Right kidney (tissue), 1 donor: ENCODE measurements at regions not wholly inside any gene's neighbourhood (a gene's known extent, or its start where the extent isn't known, plus 50 kb on each side); places are given as distances from the start of the nearest gene placed in this dataset.
"Not testable (repeated sequence)": the region's sequence is repeated elsewhere in the genome, so short reads cannot be mapped to it uniquely, and the experiment has no call there.

Experiments
- DNase-seq: peaks from one replicate; pipeline ENCODE4 v3.0.0-alpha.2; 2016

GRCh38 chr1:234791615-234792014 is 181.6 kb upstream of the IRF2BP2 start:
- DNase-seq = not testable (repeated sequence)

- DNase-seq = not testable (repeated sequence)
Observed at GRCh38 chr1:234790333-234790732, 180.4 kb upstream of the IRF2BP2 start.

GRCh38 chr1:234787011-234787584 is 177.1 kb upstream of the IRF2BP2 start:
- DNase-seq = not testable (repeated sequence)

GRCh38 chr1:234785922-234786321 is 175.9 kb upstream of the IRF2BP2 start:
- DNase-seq = not testable (repeated sequence)

GRCh38 chr1:234785471-234785919 is 175.5 kb upstream of the IRF2BP2 start:
- DNase-seq = not testable (repeated sequence)

- DNase-seq = not testable (repeated sequence)
Observed at GRCh38 chr1:234784108-234784507, 174.1 kb upstream of the IRF2BP2 start.

GRCh38 chr1:234782791-234783190 is 172.8 kb upstream of the IRF2BP2 start:
- DNase-seq = no peak

GRCh38 chr1:234782105-234782751 is 172.2 kb upstream of the IRF2BP2 start:
- no peak for DNase-seq

- DNase-seq = no peak
Observed at GRCh38 chr1:234781241-234782065, 171.5 kb upstream of the IRF2BP2 start.

GRCh38 chr1:234780531-234781162 is 170.7 kb upstream of the IRF2BP2 start:
- DNase-seq = no peak

GRCh38 chr1:234780112-234780511 is 170.1 kb upstream of the IRF2BP2 start:
- no peak for DNase-seq

- not testable (repeated sequence) for DNase-seq
Observed at GRCh38 chr1:234779600-234779999, 169.6 kb upstream of the IRF2BP2 start.

GRCh38 chr1:234779160-234779538 is 169.2 kb upstream of the IRF2BP2 start:
- no peak for DNase-seq

- peak; percentile 24 for DNase-seq
Observed at GRCh38 chr1:234778221-234779159, 168.5 kb upstream of the IRF2BP2 start.

GRCh38 chr1:234777856-234778220 is 167.9 kb upstream of the IRF2BP2 start:
- no peak for DNase-seq

- DNase-seq = no peak
Observed at GRCh38 chr1:234776876-234777855, 167.2 kb upstream of the IRF2BP2 start.

- peak; percentile 34 for DNase-seq
Observed at GRCh38 chr1:234776256-234776875, 166.4 kb upstream of the IRF2BP2 start.

- DNase-seq = no peak
Observed at GRCh38 chr1:234775477-234776246, 165.7 kb upstream of the IRF2BP2 start.

GRCh38 chr1:234774971-234775370 is 165.0 kb upstream of the IRF2BP2 start:
- no peak for DNase-seq
